ENCODE measurements at regions not wholly inside any gene's neighbourhood (a gene's known extent, or its start where the extent isn't known, plus 50 kb on each side); places are given as distances from the start of the nearest gene placed in this dataset.

GRCh38 chr4:187016101-187016500 is 292.4 kb upstream of the FAT1 start:
- TF ChIP-seq GATA3 (IDR thresholded peaks at IDR 0.05; ENCODE audit: low read depth, low read length): no peak
- no peak for TF ChIP-seq GATA2 (IDR thresholded peaks at IDR 0.05; ENCODE audit: low read depth, low read length)
